ENCODE measurements at regions not wholly inside any gene's neighbourhood (a gene's known extent, or its start where the extent isn't known, plus 50 kb on each side); places are given as distances from the start of the nearest gene placed in this dataset.

- no peak for ATAC-seq
- DNase-seq (ENCODE audit: low spot score) = no peak
Observed at GRCh38 chr9:26426551-26427131, 466.0 kb downstream of the CAAP1 start.

GRCh38 chr9:26418480-26418879 lies 474.1 kb downstream of the CAAP1 start:
- no peak for ATAC-seq
- DNase-seq (ENCODE audit: low spot score) = no peak

- no peak for DNase-seq (ENCODE audit: low spot score)
- ATAC-seq = no peak
Observed at GRCh38 chr9:26415528-26415927, 477.1 kb downstream of the CAAP1 start.

DNA sequence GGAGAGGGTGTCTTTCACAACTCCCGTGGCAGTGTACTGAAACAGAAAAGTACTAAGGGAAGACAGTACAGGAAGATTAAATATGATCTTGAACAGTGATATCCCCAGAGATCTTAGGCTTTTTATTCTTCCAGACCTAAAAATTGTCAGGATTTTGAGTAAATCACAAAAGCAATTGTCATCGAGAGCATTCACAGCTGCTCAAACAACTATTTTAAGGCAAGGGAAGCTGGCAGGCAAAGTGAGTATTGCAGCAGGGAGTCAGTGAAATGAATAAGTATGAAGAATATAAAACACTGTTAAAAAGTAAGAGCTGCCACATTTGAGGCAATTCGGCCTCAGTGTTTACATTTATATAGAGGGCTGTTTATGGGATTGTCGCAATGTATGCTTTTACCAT lies 479.0 kb downstream of the CAAP1 start:
- ATAC-seq (no peak), DNase-seq (ENCODE audit: low spot score) (no peak)

GRCh38 chr9:26412446-26412845 lies 480.2 kb downstream of the CAAP1 start:
- no peak for ATAC-seq

GRCh38 chr9:26406676-26407075 lies 485.9 kb downstream of the CAAP1 start:
- DNase-seq (ENCODE audit: low spot score) (no peak), ATAC-seq (no peak)

More at GRCh38 chr9:26412446-26412845, 480.2 kb downstream of the CAAP1 start:
- no peak for DNase-seq (ENCODE audit: low spot score)

DNA sequence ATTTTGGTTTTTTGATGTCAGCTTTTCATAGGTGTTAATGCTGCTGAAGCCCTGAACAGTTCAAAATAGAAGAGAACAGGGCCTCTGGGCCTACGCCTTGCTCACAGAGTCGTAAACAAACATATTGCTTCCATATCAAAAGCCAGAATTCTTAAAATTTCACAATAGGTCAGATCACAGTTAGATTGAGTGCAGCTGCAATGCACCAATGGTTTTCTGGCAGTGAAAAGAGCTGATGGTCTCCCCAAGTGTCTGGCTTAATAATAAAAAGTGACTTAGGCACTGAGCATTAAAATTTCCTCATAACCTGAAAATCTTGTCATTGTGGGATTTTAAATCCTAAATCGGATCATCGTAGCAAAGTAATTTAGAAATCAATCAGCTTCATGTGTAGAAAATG lies 493.0 kb downstream of the CAAP1 start:
- no peak for ATAC-seq
- DNase-seq (ENCODE audit: low spot score) = no peak

- no peak for ATAC-seq
- no peak for DNase-seq (ENCODE audit: low spot score)
Observed at GRCh38 chr9:26394025-26394424, 498.6 kb downstream of the CAAP1 start.

GRCh38 chr9:26392639-26393038 lies 500.0 kb downstream of the CAAP1 start:
- DNase-seq (ENCODE audit: low spot score) = no peak

DNA sequence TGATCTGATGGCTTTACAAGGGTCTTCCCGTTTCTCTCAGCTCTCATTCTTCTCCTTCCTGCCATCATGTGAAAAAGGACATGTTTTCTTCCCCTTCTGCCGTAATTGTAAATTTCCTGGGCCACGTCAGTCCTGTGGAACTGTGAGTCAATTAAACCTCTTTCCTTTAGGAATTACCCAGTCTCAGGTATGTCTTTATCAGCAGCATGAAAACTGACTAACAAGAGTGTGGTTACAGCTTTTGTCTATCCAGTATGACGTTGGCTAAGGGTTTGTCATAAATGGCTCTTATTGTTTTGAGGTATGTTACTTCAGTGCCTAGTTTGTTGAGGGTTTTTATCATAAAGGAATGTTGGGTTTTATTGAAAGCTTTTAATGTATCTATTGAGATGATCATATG lies 501.6 kb downstream of the CAAP1 start:
- no peak for ATAC-seq
- no peak for DNase-seq (ENCODE audit: low spot score)

More at GRCh38 chr9:26392639-26393038, 500.0 kb downstream of the CAAP1 start:
- ATAC-seq = no peak

DNA sequence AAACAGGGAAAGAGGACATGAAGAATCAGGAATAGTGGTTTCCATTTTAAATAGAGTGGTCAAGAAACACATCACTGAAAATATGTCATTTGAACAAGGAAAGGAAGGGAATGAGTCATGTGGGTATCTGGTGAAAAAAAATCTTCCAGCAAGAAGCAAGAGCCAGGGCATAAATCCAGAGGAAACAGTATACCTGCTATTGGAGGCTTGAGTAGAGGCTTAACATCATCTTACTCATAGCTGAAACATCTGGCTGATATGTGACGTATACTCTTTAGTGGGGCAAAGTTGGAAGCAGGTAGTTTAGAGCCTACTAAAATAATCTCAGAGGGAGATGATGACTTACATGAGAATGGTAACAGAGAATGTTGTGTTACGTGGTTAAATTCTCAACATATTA lies 517.2 kb downstream of the CAAP1 start:
- DNase-seq (ENCODE audit: low spot score) (no peak), ATAC-seq (no peak)

DNA sequence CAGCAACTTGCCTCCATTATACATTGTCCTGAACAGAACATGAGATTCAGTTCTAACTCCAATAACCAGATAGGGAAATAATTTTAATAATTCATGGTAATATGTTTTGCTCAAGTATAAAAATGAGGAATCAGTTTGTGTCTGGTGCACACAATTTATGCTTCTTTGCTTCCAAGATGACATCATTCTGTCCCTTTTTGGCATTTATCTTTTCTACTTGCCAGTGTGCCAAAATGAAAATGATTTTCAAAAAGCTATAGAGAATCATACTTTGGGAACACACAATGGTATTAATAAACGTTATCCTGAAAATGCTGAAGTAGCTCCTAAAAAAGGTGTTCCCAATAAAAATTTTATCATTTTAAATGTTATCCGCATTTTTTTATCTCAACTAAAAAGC lies 519.0 kb downstream of the CAAP1 start:
- ATAC-seq (no peak), DNase-seq (ENCODE audit: low spot score) (no peak)

- no peak for DNase-seq (ENCODE audit: low spot score)
- no peak for ATAC-seq
Observed at GRCh38 chr9:26371236-26371635, 521.4 kb downstream of the CAAP1 start.

DNA sequence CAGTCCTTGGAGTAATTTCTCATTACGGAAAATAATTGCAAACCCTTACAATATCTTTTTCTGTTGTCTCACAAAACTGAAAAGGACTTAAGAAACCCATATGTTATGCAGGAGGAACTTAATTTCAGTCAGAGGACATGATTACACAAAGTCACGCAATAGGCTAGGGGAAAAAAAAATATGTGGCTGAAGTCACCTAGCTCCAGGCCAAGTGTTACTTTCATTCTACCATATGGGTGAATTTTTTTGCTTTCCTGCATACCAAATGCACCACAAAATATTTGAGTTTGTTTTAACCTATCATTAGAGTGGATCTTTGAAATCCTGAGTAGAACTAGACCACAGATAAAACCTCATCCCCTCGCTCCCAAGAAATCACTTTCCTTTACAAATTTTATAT lies 523.5 kb downstream of the CAAP1 start:
- no peak for DNase-seq (ENCODE audit: low spot score)
- no peak for ATAC-seq

- DNase-seq (ENCODE audit: low spot score) = no peak
- no peak for ATAC-seq
Observed at GRCh38 chr9:26368241-26368640, 524.4 kb downstream of the CAAP1 start.

DNA sequence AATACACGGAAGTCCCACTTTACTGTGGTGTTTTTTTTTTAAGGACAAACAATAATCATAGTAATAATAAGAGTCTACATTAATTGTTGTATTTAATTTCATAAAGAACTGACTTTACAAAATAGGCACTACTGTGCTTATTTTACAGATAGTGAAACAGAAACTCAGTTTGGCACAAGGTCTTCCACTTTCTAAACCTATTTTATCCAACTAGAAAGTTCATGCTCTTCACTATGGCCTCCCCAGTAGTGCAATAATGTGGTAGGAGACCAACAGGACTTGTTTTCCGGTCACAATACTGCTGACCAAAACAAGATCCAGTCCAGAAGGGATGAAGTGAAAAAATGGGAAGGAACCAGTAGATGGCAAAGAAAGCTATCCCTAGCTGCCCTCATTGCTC lies 531.6 kb downstream of the CAAP1 start:
- ATAC-seq (no peak), DNase-seq (ENCODE audit: low spot score) (no peak)

GRCh38 chr9:26358836-26359235 lies 533.8 kb downstream of the CAAP1 start:
- DNase-seq (ENCODE audit: low spot score) (no peak), ATAC-seq (no peak)

- DNase-seq (ENCODE audit: low spot score) (no peak), ATAC-seq (no peak)
Observed at GRCh38 chr9:26357803-26358344, 534.7 kb downstream of the CAAP1 start.

GRCh38 chr9:26356491-26356890 lies 536.1 kb downstream of the CAAP1 start:
- ATAC-seq (no peak), DNase-seq (ENCODE audit: low spot score) (no peak)

DNA sequence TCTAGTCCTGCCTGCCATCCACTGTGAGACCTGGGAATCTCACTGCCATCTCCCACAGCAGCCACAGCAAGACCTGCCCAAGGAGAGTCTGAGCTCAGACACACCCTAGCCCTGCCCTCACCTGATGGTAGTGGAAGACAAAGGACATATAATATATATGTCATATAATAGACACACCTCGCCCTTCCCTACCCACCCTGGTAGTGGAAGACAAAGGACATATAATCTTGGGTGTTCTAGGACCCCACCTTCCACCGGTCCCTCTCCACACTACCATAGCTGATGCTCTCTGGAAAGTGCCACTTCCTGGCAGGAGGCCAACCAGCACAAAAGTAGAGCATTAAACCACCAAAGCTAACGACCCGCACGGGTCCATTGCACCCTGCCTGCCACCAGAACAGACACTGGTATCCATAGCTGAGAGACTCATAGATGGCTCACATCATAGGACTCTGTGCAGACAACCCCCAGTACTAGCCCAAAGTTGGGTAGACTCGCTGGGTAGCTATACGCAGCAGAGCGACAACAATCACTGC lies 545.6 kb downstream of the CAAP1 start:
- ATAC-seq = no peak
- no peak for DNase-seq (ENCODE audit: low spot score)

DNA sequence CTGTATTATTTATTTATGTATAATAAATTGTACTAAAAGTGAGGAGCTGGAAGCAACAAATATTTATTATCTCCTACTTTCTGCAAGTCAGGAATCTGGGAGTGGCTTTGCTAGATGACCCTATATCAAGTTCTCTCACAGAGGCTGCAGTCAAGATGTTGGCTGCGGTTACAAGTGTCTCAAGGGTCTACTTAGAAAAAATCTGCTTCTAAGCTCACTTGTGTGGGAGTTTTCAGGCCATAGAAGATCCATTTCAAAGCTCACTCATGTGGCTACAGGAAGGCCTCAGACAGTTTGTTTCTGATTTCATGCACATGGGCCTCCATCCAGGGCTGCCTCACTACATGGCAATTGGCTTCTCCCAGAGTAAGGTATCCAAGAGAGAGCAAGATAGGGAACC lies 551.1 kb downstream of the CAAP1 start:
- ATAC-seq (no peak), DNase-seq (ENCODE audit: low spot score) (no peak)

GRCh38 chr9:26339796-26340195 lies 552.8 kb downstream of the CAAP1 start:
- DNase-seq (ENCODE audit: low spot score) (no peak), ATAC-seq (no peak)

DNA sequence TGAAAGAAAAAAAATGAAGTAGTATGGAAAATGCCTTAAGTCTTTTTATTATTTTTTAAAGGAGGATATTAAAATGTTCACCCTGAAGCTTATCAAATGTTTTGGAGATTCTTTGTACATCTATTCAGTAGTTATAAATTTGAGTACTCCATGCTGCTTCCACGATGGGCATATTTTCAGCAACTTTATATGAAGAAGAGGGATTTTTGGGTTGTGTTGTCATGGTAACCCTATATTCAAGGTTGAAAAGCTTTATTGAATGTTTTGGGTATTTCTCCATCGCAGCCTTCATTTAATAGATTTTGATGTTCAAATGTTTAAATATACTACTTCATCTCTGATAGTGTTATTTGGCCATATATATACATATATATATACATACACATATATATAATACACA lies 557.5 kb downstream of the CAAP1 start:
- DNase-seq (ENCODE audit: low spot score) = no peak
- ATAC-seq = no peak

Measured in left lobe of liver (tissue), 2 donors.